ENCODE measurements at regions not wholly inside any gene's neighbourhood (a gene's known extent, or its start where the extent isn't known, plus 50 kb on each side); places are given as distances from the start of the nearest gene placed in this dataset.

DNA sequence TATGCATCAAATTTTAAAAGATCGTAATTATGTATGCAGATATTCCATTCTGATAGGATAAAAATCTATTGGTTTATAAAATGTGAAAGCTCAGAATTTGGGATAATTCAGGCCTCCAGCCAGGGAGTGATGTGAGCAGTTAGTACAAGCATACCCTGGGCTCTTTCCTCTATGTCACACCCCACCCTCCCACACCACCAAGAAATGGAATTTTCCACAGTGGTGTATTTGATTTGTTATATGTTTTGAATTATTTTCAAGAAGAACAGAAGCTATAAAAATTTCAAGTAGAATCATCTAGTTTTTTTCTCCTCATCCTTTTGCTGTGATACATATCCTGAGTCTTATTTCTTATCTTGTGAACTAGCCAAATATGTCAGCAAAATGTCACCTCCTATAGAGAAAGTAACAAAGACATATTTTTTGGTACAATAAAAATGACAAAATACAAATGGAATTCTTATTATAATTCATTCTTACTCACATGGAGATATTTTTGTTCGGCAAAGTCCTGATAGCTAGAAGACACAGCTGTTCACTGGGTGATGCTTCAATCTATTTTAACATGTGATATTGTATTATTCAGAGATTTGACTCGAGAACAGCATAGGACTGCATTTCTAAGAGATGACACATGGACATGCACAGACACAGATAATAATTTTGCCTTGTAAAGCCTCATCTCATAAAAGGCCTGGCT is 61.2 kb upstream of the FRY start:
- no peaks in the 10 kb centered on the region for H3K9me3 ChIP-seq (ENCODE audit: low read depth)
- H3K27ac ChIP-seq, result no peak overlapping the region
- WGBS (ENCODE audit: low lambda C conversion rate, missing lambda C conversion rate), result 44% methylated on average over 3 of the region's 3 CpGs
- TF ChIP-seq EZH2phosphoT487 (IDR thresholded peaks at IDR 0.05; ENCODE audit: low read depth, severe bottlenecking, unreplicated experiment) (no peak), EZH2 (IDR thresholded peaks at IDR 0.05; ENCODE audit: borderline replicate concordance) (no peak)
- TF ChIP-seq, protein P1, sequence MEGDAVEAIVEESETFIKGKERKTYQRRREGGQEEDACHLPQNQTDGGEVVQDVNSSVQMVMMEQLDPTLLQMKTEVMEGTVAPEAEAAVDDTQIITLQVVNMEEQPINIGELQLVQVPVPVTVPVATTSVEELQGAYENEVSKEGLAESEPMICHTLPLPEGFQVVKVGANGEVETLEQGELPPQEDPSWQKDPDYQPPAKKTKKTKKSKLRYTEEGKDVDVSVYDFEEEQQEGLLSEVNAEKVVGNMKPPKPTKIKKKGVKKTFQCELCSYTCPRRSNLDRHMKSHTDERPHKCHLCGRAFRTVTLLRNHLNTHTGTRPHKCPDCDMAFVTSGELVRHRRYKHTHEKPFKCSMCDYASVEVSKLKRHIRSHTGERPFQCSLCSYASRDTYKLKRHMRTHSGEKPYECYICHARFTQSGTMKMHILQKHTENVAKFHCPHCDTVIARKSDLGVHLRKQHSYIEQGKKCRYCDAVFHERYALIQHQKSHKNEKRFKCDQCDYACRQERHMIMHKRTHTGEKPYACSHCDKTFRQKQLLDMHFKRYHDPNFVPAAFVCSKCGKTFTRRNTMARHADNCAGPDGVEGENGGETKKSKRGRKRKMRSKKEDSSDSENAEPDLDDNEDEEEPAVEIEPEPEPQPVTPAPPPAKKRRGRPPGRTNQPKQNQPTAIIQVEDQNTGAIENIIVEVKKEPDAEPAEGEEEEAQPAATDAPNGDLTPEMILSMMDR (IDR thresholded peaks at IDR 0.05; ENCODE audit: poor library complexity), result no peak
- H3K4me2 ChIP-seq, result no peak overlapping the region
- H3K4me3 ChIP-seq, result no peak overlapping the region
- no peaks in the 10 kb centered on the region for H4K20me1 ChIP-seq (ENCODE audit: insufficient read depth, poor library complexity, severe bottlenecking)
- H3K79me2 ChIP-seq, result no peaks in the 10 kb centered on the region
- H2AFZ ChIP-seq, result no peak overlapping the region
- H3K9me2 ChIP-seq (replicated peaks; ENCODE audit: insufficient read depth), result no peaks in the 10 kb centered on the region
- H3K27me3 ChIP-seq, result no peaks in the 10 kb centered on the region
- H3K4me1 ChIP-seq (ENCODE audit: insufficient read depth), result no peaks in the 10 kb centered on the region
- no peak for DNase-seq (ENCODE audit: low spot score)
- no peaks in the 10 kb centered on the region for H3K36me3 ChIP-seq (replicated peaks; ENCODE audit: insufficient read depth, low read depth)

DNA sequence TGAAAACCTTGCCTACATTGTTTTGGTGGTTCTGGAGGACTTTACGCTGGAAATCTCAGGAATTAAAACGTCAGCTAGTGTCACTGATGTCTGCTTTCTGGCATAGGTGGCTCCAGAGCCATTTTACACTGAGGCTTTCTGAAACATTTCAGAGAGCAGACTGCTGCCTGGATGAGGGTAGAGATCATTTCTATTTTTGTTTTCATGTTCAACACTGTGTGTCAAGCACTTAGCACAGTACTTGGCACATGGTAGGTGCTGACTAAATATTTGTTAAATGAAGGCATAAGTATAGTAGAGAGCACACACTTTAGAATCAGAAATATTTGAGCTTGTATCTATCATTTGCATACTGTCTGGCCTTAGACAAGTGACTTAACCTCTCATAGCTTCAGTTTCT is 59.1 kb upstream of the FRY start:
- Histone ChIP-seq H3K36me3 (replicated peaks; ENCODE audit: insufficient read depth, low read depth) (no peaks in the 10 kb centered on the region), H3K27me3 (no peaks in the 10 kb centered on the region), H4K20me1 (ENCODE audit: insufficient read depth, poor library complexity, severe bottlenecking) (no peaks in the 10 kb centered on the region), H3K9me3 (ENCODE audit: low read depth) (no peaks in the 10 kb centered on the region), H3K27ac (no peak overlapping the region), H3K4me2 (no peak overlapping the region), H3K4me3 (no peak overlapping the region), H3K79me2 (no peaks in the 10 kb centered on the region), H3K4me1 (ENCODE audit: insufficient read depth) (no peaks in the 10 kb centered on the region), H2AFZ (no peak overlapping the region), H3K9me2 (replicated peaks; ENCODE audit: insufficient read depth) (no peaks in the 10 kb centered on the region)
- WGBS (ENCODE audit: low lambda C conversion rate, missing lambda C conversion rate), result 63% methylated on average over 2 of the region's 2 CpGs
- TF ChIP-seq, protein P1 (IDR thresholded peaks at IDR 0.05; ENCODE audit: poor library complexity), result no peak
- TF ChIP-seq EZH2 (IDR thresholded peaks at IDR 0.05; ENCODE audit: borderline replicate concordance) (no peak), EZH2phosphoT487 (IDR thresholded peaks at IDR 0.05; ENCODE audit: low read depth, severe bottlenecking, unreplicated experiment) (no peak)
- DNase-seq (ENCODE audit: low spot score), result no peak

DNA sequence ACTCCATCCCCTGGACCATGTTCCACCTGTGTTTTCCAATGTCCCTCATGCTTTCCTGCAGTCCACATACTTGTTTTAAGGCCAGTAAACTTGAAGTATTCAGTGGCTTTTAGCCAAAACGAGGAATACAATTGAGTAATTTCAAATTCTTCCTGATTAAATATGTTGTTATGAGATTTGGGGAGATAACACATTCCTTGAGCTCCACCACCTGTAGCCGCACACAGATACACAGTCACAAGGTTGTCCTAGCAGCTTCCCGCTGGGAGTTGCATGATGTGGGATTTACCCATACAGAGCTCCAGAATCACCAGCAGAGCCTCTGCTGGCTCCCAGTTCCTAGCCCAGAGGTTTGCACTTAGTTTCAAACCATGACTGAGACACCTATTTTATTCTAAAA is 53.6 kb upstream of the FRY start:
- no peaks in the 10 kb centered on the region for H3K79me2 ChIP-seq
- H3K4me2 ChIP-seq, result no peak overlapping the region
- no peak overlapping the region for H3K4me3 ChIP-seq
- no peak overlapping the region for H2AFZ ChIP-seq
- H3K27me3 ChIP-seq, result no peaks in the 10 kb centered on the region
- no peak for TF ChIP-seq EZH2 (IDR thresholded peaks at IDR 0.05; ENCODE audit: borderline replicate concordance)
- TF ChIP-seq EZH2phosphoT487 (IDR thresholded peaks at IDR 0.05; ENCODE audit: low read depth, severe bottlenecking, unreplicated experiment), result no peak
- TF ChIP-seq, protein P1 (IDR thresholded peaks at IDR 0.05; ENCODE audit: poor library complexity), result no peak
- peaks cover 4% of the 10 kb centered on the region for H3K4me1 ChIP-seq (ENCODE audit: insufficient read depth)
- H3K27ac ChIP-seq, result no peak overlapping the region
- no peaks in the 10 kb centered on the region for H3K9me2 ChIP-seq (replicated peaks; ENCODE audit: insufficient read depth)
- WGBS (ENCODE audit: low lambda C conversion rate, missing lambda C conversion rate), result 86% methylated on average over 3 of the region's 3 CpGs
- no peaks in the 10 kb centered on the region for H3K36me3 ChIP-seq (replicated peaks; ENCODE audit: insufficient read depth, low read depth)
- H3K9me3 ChIP-seq (ENCODE audit: low read depth), result no peaks in the 10 kb centered on the region
- DNase-seq (ENCODE audit: low spot score), result no peak
- H4K20me1 ChIP-seq (ENCODE audit: insufficient read depth, poor library complexity, severe bottlenecking), result no peaks in the 10 kb centered on the region

Measured in hepatocyte (in vitro differentiated cells).